ENCODE measurements at regions not wholly inside any gene's neighbourhood (a gene's known extent, or its start where the extent isn't known, plus 50 kb on each side); places are given as distances from the start of the nearest gene placed in this dataset.

DNA sequence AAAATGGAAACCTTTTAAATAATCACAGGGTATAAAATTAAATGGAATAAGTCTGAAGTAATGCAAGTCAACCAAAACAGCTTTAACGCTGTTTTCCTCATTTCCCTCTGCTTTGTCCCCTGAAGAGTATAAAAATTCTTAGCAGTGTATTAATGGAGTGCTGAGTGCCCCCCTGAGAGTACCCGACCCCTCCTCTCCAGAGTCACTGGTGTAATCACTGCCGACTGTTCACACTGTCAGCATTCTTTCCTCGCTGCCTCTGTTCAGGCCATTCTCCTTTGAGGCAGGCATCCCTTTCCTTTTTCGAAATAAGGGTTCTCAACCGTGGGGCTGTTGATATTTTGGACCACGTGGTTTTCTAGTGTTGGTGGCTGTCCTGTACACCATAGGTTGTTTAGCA, 146.9 kb upstream of the SLC10A2 start:
- Histone ChIP-seq H3K36me3 (ENCODE audit: control insufficient read depth in 2 of 4, insufficient read depth in 4 of 4, low read length in 3 of 4) (no peaks in the 10 kb centered on the region), H2AFZ (ENCODE audit: low read length) (no peak overlapping the region), H3K9me3 (ENCODE audit: insufficient read depth in 2 of 2, low read depth in 1 of 2, low read length in 1 of 2) (no peaks in the 10 kb centered on the region)

More for the DNA sequence above, 146.9 kb upstream of the SLC10A2 start:
- Histone ChIP-seq H3K4me1 (replicated peaks in 1 of 4; ENCODE audit: control insufficient read depth in 3 of 4, insufficient read depth in 4 of 4, low read length in 3 of 4) (no peaks in the 10 kb centered on the region), H3K27ac (ENCODE audit: low read depth, low read length) (no peak overlapping the region), H2BK12ac (ENCODE audit: low read depth, low read length) (no peak overlapping the region), H3K27me3 (replicated peaks in 1 of 4; ENCODE audit: control insufficient read depth in 3 of 4, extremely low read depth in 1 of 4, insufficient read depth in 3 of 4, low read length in 3 of 4) (no peaks in the 10 kb centered on the region), H2AK5ac (ENCODE audit: low read depth, low read length) (no peak overlapping the region), H3K79me1 (ENCODE audit: low read depth, low read length) (no peaks in the 10 kb centered on the region), H3K9ac (replicated peaks in 1 of 4; ENCODE audit: extremely low read depth in 1 of 4, low read depth in 3 of 4, low read length in 3 of 4) (no peak overlapping the region), H3K23ac (ENCODE audit: insufficient read length) (no peak overlapping the region), H3K4ac (replicated peaks; ENCODE audit: insufficient read length, low read depth, low read length) (no peak overlapping the region), H4K91ac (replicated peaks; ENCODE audit: insufficient read length, low read length) (no peak overlapping the region), H3K18ac (ENCODE audit: extremely low read depth, low read length) (no peak overlapping the region), H4K5ac (ENCODE audit: insufficient read length, low read depth, low read length) (no peak overlapping the region), H3K14ac (ENCODE audit: insufficient read length) (no peak overlapping the region), H4K8ac (ENCODE audit: extremely low read depth, insufficient read depth, low read length) (no peak overlapping the region), H3K79me2 (ENCODE audit: control insufficient read depth in 1 of 2, insufficient read depth in 2 of 2, low read length in 2 of 2) (no peaks in the 10 kb centered on the region), H3K4me2 (ENCODE audit: insufficient read depth in 1 of 2, low read depth in 2 of 2, low read length in 2 of 2) (no peak overlapping the region), H2BK20ac (ENCODE audit: low read length) (no peak overlapping the region), H2BK15ac (ENCODE audit: low read length) (no peak overlapping the region), H2BK120ac (replicated peaks; ENCODE audit: low read depth, low read length) (no peak overlapping the region), H3K56ac (replicated peaks; ENCODE audit: insufficient read length, low read depth, low read length) (no peak overlapping the region), H3K23me2 (ENCODE audit: low read depth, low read length) (no peaks in the 10 kb centered on the region), H2BK5ac (ENCODE audit: low read depth, low read length) (no peak overlapping the region), H3K4me3 (ENCODE audit: extremely low read depth in 1 of 4, insufficient read depth in 2 of 4, low read depth in 3 of 4, low read length in 4 of 4) (no peak overlapping the region), H4K20me1 (replicated peaks in 1 of 2; ENCODE audit: control insufficient read depth in 1 of 2, insufficient read depth in 2 of 2, low read length in 2 of 2) (no peaks in the 10 kb centered on the region)
- ChIA-PET POLR2A (ENCODE audit: partially characterized antibody) (no interaction called here), CTCF (ENCODE audit: partially characterized antibody) (interaction anchor here (1.0 kb wide), 1 partner anchor 479 kb away, joined by 5 read pairs; no protein-coding TSS in a partner anchor)
- no peak for TF ChIP-seq TBP (IDR thresholded peaks at IDR 0.05; ENCODE audit: low read depth, low read length)
- TF ChIP-seq CBX8 (IDR thresholded peaks at IDR 0.05; ENCODE audit: borderline replicate concordance, low read depth, low read length), result no peak
- no peak for TF ChIP-seq SP1 (IDR thresholded peaks at IDR 0.05; ENCODE audit: low read depth, low read length)
- TF ChIP-seq NRF1 (IDR thresholded peaks at IDR 0.05; ENCODE audit: low read depth, low read length), result no peak
- TF ChIP-seq HDAC6 (IDR thresholded peaks at IDR 0.05; ENCODE audit: low read depth, low read length), result no peak
- TF ChIP-seq, protein P1, sequence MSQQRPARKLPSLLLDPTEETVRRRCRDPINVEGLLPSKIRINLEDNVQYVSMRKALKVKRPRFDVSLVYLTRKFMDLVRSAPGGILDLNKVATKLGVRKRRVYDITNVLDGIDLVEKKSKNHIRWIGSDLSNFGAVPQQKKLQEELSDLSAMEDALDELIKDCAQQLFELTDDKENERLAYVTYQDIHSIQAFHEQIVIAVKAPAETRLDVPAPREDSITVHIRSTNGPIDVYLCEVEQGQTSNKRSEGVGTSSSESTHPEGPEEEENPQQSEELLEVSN (IDR thresholded peaks at IDR 0.05), result no peak
- no peak for TF ChIP-seq CEBPB (IDR thresholded peaks at IDR 0.05; ENCODE audit: low read depth, low read length)
- TF ChIP-seq GTF2F1 (IDR thresholded peaks at IDR 0.05; ENCODE audit: borderline replicate concordance, low read depth, low read length), result no peak
- TF ChIP-seq TEAD4 (IDR thresholded peaks at IDR 0.05; ENCODE audit: low read depth, low read length), result no peak
- TF ChIP-seq POLR2AphosphoS5 (IDR thresholded peaks at IDR 0.05; ENCODE audit: low read depth, low read length), result no peak
- TF ChIP-seq BRCA1 (IDR thresholded peaks at IDR 0.05; ENCODE audit: low read depth, low read length), result no peak
- TF ChIP-seq PHF8 (conservative IDR thresholded peaks at IDR 0.05; ENCODE audit: low read depth, low read length), result no peak
- no peak for TF ChIP-seq BCL11A (IDR thresholded peaks at IDR 0.05; ENCODE audit: low read depth in 2 of 2, low read length in 2 of 2)
- WGBS, 2 experiments (ENCODE audit: extremely low coverage in 1 of 2, insufficient coverage in 1 of 2, insufficient read length in 1 of 2, insufficient replicate concordance in 2 of 2, low coverage in 1 of 2, low lambda C conversion rate in 2 of 2, missing lambda C conversion rate in 1 of 2), result 89% methylated on average over 7 of the region's 7 CpGs; no CpG with 5 or more reads in 1 of the 2 experiments
- FAIRE-seq (no peak), DNase-seq (ENCODE audit: low read depth in 1 of 2, low spot score in 2 of 2) (no peak)
